Lung (tissue), 11 donors: ENCODE measurements at regions not wholly inside any gene's neighbourhood (a gene's known extent, or its start where the extent isn't known, plus 50 kb on each side); places are given as distances from the start of the nearest gene placed in this dataset.

Experiments used
- ATAC-seq: fragments of 200-7000 bp; cut with Tn5 transposase; one replicate; pipeline ENCODE4 v1.9.1; 2020; ENCODE audit warnings: moderate number of reproducible peaks; ENCODE audit not compliant: insufficient read depth, low FRiP score
- DNase-seq, 3 donors: peaks; one replicate each; pipeline ENCODE4 v3.0.0-alpha.2; 2013 to 2017
- H3K27ac ChIP-seq, 2 donors: one replicate each; pipeline ENCODE4 v1.5.1; 2013; ENCODE audit warnings: mild to moderate bottlenecking in 2 of 2, moderate library complexity in 2 of 2, control low read depth in 1 of 2, inconsistent platforms in 1 of 2, low read depth in 1 of 2, low read length in 1 of 2
- H3K27me3 ChIP-seq, 3 donors: one replicate each; pipeline ENCODE4 v1.5.1; 2013; ENCODE audit warnings: low read length in 2 of 3; ENCODE audit not compliant: control insufficient read depth in 3 of 3, insufficient read depth in 3 of 3
- H3K36me3 ChIP-seq, 4 donors: one replicate each; pipeline ENCODE4 v1.5.1; 2013; ENCODE audit warnings: low read length in 4 of 4, mild to moderate bottlenecking in 1 of 4, moderate library complexity in 1 of 4; ENCODE audit not compliant: control insufficient read depth in 4 of 4, insufficient read depth in 4 of 4
- H3K4me1 ChIP-seq, 5 donors: one replicate each; pipeline ENCODE4 v1.5.1; 2013; ENCODE audit warnings: low read length in 5 of 5, mild to moderate bottlenecking in 2 of 5, moderate library complexity in 1 of 5; ENCODE audit not compliant: control insufficient read depth in 5 of 5, insufficient read depth in 5 of 5
- H3K4me3 ChIP-seq: one replicate; pipeline ENCODE4 v1.5.1; 2013; ENCODE audit warnings: mild to moderate bottlenecking, control low read depth, moderate library complexity
- H3K9ac ChIP-seq, 2 donors: one replicate each; pipeline ENCODE4 v1.5.1; 2013; ENCODE audit warnings: low read length in 2 of 2, control low read depth in 1 of 2; ENCODE audit not compliant: insufficient read depth in 1 of 2
- H3K9me3 ChIP-seq, 4 donors: one replicate each; pipeline ENCODE4 v1.5.1; 2013; ENCODE audit warnings: low read length in 3 of 4, mild to moderate bottlenecking in 1 of 4, moderate library complexity in 1 of 4; ENCODE audit not compliant: control insufficient read depth in 4 of 4, insufficient read depth in 3 of 4
- WGBS, 2 donors: extraction: QIAGEN DNeasy Blood & Tissue Kit; methylation state at CpG; one replicate each; pipeline ENCODE4 v1.1.7; 2013; 5-methylcytosine and 5-hydroxymethylcytosine counted together
- TF ChIP-seq, protein P1 (sequence below): IDR thresholded peaks from 2 replicates; pipeline ENCODE4 v1.5.1; 2012; ENCODE audit warnings: mild to moderate bottlenecking; ENCODE audit errors: control extremely low read depth, extremely low read depth
- donor health status: control.
- donor health status: control.
- donor health status: Bipolar disorder and iron deficiency.
- donor health status: healthy.
- donor health status: DM: yes; HTN: yes; CAD: no.

DNA sequence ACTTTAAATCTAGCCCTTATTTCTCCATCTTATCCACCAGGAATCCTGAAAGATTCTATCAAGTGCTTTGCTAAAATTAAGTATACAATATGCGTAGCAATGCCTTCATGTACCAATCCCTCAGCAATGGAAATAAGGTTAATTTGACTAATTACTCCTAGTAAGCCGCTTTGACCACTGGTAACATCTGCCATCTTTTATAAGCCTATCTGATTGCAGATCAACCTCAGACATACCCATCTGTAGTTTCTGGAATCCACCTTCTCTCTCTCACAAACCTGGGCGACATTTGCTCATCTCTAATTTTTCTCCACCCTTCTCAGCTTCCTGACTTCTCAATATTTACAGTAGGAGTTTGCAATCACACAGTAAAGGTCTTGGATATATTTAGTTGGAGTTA, 138.8 kb upstream of the CRHR1 start:
- Histone ChIP-seq H3K4me3 (no peak overlapping the region), H3K27ac (no peak overlapping the region), H3K36me3 (no peaks in the 10 kb centered on the region), H3K9ac (no peak overlapping the region), H3K4me1 (peaks cover 0 to 3% (median 0%) of the 10 kb centered on the region in 5 donors), H3K9me3 (no peaks in the 10 kb centered on the region), H3K27me3 (no peaks in the 10 kb centered on the region)
- DNase-seq, result no peak
- TF ChIP-seq, protein P1, sequence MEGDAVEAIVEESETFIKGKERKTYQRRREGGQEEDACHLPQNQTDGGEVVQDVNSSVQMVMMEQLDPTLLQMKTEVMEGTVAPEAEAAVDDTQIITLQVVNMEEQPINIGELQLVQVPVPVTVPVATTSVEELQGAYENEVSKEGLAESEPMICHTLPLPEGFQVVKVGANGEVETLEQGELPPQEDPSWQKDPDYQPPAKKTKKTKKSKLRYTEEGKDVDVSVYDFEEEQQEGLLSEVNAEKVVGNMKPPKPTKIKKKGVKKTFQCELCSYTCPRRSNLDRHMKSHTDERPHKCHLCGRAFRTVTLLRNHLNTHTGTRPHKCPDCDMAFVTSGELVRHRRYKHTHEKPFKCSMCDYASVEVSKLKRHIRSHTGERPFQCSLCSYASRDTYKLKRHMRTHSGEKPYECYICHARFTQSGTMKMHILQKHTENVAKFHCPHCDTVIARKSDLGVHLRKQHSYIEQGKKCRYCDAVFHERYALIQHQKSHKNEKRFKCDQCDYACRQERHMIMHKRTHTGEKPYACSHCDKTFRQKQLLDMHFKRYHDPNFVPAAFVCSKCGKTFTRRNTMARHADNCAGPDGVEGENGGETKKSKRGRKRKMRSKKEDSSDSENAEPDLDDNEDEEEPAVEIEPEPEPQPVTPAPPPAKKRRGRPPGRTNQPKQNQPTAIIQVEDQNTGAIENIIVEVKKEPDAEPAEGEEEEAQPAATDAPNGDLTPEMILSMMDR, result no peak
- ATAC-seq, result no peak
- WGBS, 2 donors, result 90 to 93% methylated on average over 3 of the region's 3 CpGs

DNA sequence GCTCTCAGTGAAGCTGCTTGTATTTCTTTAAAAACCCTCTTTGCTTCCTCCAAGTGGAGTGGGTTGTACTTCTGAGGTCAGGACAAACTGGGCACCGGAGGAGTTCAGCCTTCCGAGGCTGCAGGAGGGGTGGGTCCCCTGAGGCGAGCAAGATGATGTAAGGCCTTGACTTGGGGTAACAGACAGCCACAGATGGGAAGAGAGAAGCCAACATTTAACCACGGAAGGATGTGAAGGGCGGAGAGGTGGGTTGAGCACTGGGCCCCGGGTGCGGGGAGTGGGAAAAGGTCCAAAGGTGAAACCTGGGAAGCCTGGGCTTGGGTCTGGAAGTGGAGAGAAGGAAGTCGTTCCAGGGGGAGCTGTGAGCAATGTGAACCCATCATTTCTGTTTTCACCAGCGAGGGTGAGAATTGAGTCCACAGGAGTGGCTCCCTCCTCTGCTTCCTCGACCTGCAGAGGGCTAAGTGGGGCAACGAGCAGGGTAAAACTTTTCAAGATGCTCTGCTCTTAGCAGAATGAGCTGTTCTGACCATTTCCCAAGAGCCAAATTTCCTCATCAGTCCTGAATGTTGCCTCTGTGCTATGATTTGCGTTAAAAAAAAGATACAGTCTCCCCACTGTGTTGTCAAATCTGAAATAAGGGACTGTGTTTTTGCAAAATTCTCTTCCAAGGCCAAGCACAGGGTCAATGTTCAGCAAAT, 137.7 kb upstream of the CRHR1 start:
- Histone ChIP-seq H3K4me1 (peaks cover 0 to 3% (median 0%) of the 10 kb centered on the region in 5 donors), H3K4me3 (no peak overlapping the region), H3K27ac (no peak overlapping the region), H3K9me3 (peaks cover 0 to 1% (median 0%) of the 10 kb centered on the region in 4 donors), H3K9ac (no peak overlapping the region), H3K36me3 (no peaks in the 10 kb centered on the region), H3K27me3 (peaks cover 0 to under 1% (median 0%) of the 10 kb centered on the region in 3 donors)
- 11 to 24% methylated on average over 12 of the region's 12 CpGs for WGBS, 2 donors
- DNase-seq, result no peak
- TF ChIP-seq, protein P1, result no peak
- ATAC-seq, result no peak

DNA sequence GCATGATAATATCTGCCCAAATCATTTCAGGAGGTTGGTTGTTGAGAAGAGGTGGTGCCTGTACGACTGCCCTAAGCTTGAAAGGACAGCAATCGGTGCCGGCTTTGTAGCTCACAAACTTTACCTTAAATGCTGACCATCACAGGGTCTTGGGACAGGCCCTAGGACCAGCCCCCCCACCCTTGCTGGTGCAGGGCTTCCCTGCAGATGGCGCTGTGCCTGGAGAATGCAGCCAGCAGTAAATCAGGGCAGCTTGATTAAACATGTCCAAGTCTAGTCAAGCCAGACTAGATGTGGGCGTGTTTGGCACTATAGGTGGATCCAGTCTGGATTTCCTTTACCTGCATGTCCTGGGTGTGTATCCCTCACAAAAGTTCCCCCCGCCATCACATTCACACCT, 135.5 kb upstream of the CRHR1 start:
- Histone ChIP-seq H3K27ac (no peak overlapping the region), H3K4me3 (no peak overlapping the region), H3K9me3 (peaks cover 0 to 1% (median 0%) of the 10 kb centered on the region in 4 donors), H3K4me1 (peaks cover 0 to 3% (median 0%) of the 10 kb centered on the region in 5 donors), H3K9ac (no peak overlapping the region), H3K36me3 (no peaks in the 10 kb centered on the region), H3K27me3 (peaks cover 0 to 2% (median 0%) of the 10 kb centered on the region in 3 donors)
- ATAC-seq (no peak), DNase-seq (no peak)
- WGBS, 2 donors, result 77 to 78% methylated on average over 6 of the region's 6 CpGs
- TF ChIP-seq, protein P1, result no peak
